DOHH2 (cell line): ENCODE measurements at regions not wholly inside any gene's neighbourhood (a gene's known extent, or its start where the extent isn't known, plus 50 kb on each side); places are given as distances from the start of the nearest gene placed in this dataset.
"Not testable (repeated sequence)": the region's sequence is repeated elsewhere in the genome, so short reads cannot be mapped to it uniquely, and the experiment has no call there.

Experiments used
- H3F3A ChIP-seq: fragments of 200-600 bp; sonication (generic), shearing (Covaris generic); 2 replicates; pipeline ENCODE4 v1.6.0; 2016; ENCODE audit warnings: antibody characterized with exemption, mild to moderate bottlenecking; ENCODE audit not compliant: control insufficient read depth, insufficient read depth
- H3K27ac ChIP-seq: fragments of 200-600 bp; sonication (generic); 2 replicates; pipeline ENCODE4 v1.5.1; 2014; ENCODE audit warnings: low read depth, mild to moderate bottlenecking, low read length, moderate library complexity
- H3K27me3 ChIP-seq: fragments of 200-600 bp; sonication (generic); 2 replicates; pipeline ENCODE4 v1.6.1; 2014; ENCODE audit warnings: mild to moderate bottlenecking, low read length, mixed read lengths; ENCODE audit not compliant: control insufficient read depth
- H3K36me3 ChIP-seq: fragments of 200-600 bp; sonication (generic); 2 replicates; pipeline ENCODE4 v1.6.1; 2014; ENCODE audit warnings: mild to moderate bottlenecking, low read length, moderate library complexity, mixed read lengths; ENCODE audit not compliant: control insufficient read depth
- H3K4me1 ChIP-seq: fragments of 200-600 bp; sonication (generic); 2 replicates; pipeline ENCODE4 v1.6.1; 2014; ENCODE audit warnings: mild to moderate bottlenecking, low read length, mixed read lengths; ENCODE audit not compliant: control insufficient read depth
- H3K4me2 ChIP-seq: fragments of 200-600 bp; sonication (generic); 2 replicates; pipeline ENCODE4 v1.6.0; 2014; ENCODE audit warnings: mild to moderate bottlenecking, low read length, moderate library complexity
- H3K4me3 ChIP-seq: fragments of 200-600 bp; sonication (generic); 2 replicates; pipeline ENCODE4 v1.5.1; 2014; ENCODE audit warnings: mild to moderate bottlenecking, low read length, mixed read lengths
- H3K79me2 ChIP-seq: fragments of 200-600 bp; sonication (generic); 2 replicates; pipeline ENCODE4 v1.6.1; 2014; ENCODE audit warnings: mild to moderate bottlenecking, low read length, mixed read lengths; ENCODE audit not compliant: control insufficient read depth
- H3K9me2 ChIP-seq: fragments of 200-600 bp; sonication (generic); replicated peaks from 2 replicates; pipeline ENCODE4 v1.6.1; 2014; ENCODE audit warnings: mild to moderate bottlenecking, low read length, mixed read lengths; ENCODE audit not compliant: control insufficient read depth
- H3K9me3 ChIP-seq: fragments of 200-600 bp; sonication (generic); 2 replicates; pipeline ENCODE4 v1.6.1; 2014; ENCODE audit warnings: antibody characterized with exemption, low read length, mixed read lengths; ENCODE audit not compliant: control insufficient read depth, insufficient read depth
- H4K20me1 ChIP-seq: fragments of 200-600 bp; sonication (generic); 2 replicates; pipeline ENCODE4 v1.6.0; 2014; ENCODE audit warnings: low read depth, mild to moderate bottlenecking, antibody characterized with exemption, low read length, moderate library complexity; ENCODE audit not compliant: control insufficient read depth, insufficient read depth
- EZH2phosphoT487 ChIP-seq: fragments of 200-600 bp; sonication (generic); IDR thresholded peaks from 2 replicates; pipeline ENCODE4 v1.6.1; 2017; ENCODE audit warnings: borderline replicate concordance, mild to moderate bottlenecking, antibody characterized with exemption, low read length, moderate library complexity, mixed read lengths
- TF ChIP-seq, protein P1 (sequence below): fragments of 200-600 bp; sonication (generic); IDR thresholded peaks from one replicate; pipeline ENCODE4 v1.5.1; 2014; ENCODE audit warnings: antibody characterized with exemption, mild to moderate bottlenecking, low read depth, low read length; ENCODE audit not compliant: poor library complexity, severe bottlenecking

- Histone ChIP-seq H3K79me2 (no peaks in the 10 kb centered on the region), H3K4me1 (no peaks in the 10 kb centered on the region), H4K20me1 (no peaks in the 10 kb centered on the region), H3K4me2 (no peak overlapping the region), H3K36me3 (no peaks in the 10 kb centered on the region), H3K9me3 (no peaks in the 10 kb centered on the region), H3K4me3 (no peak overlapping the region), H3K27me3 (peaks cover 12% of the 10 kb centered on the region), H3K9me2 (no peaks in the 10 kb centered on the region), H3F3A (no peaks in the 10 kb centered on the region), H3K27ac (no peak overlapping the region)
- TF ChIP-seq, protein P1, sequence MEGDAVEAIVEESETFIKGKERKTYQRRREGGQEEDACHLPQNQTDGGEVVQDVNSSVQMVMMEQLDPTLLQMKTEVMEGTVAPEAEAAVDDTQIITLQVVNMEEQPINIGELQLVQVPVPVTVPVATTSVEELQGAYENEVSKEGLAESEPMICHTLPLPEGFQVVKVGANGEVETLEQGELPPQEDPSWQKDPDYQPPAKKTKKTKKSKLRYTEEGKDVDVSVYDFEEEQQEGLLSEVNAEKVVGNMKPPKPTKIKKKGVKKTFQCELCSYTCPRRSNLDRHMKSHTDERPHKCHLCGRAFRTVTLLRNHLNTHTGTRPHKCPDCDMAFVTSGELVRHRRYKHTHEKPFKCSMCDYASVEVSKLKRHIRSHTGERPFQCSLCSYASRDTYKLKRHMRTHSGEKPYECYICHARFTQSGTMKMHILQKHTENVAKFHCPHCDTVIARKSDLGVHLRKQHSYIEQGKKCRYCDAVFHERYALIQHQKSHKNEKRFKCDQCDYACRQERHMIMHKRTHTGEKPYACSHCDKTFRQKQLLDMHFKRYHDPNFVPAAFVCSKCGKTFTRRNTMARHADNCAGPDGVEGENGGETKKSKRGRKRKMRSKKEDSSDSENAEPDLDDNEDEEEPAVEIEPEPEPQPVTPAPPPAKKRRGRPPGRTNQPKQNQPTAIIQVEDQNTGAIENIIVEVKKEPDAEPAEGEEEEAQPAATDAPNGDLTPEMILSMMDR: no peak
- TF ChIP-seq EZH2phosphoT487: no peak
Measured at GRCh38 chr1:43019226-43019625, 60.6 kb upstream of the SLC2A1 start.

DNA sequence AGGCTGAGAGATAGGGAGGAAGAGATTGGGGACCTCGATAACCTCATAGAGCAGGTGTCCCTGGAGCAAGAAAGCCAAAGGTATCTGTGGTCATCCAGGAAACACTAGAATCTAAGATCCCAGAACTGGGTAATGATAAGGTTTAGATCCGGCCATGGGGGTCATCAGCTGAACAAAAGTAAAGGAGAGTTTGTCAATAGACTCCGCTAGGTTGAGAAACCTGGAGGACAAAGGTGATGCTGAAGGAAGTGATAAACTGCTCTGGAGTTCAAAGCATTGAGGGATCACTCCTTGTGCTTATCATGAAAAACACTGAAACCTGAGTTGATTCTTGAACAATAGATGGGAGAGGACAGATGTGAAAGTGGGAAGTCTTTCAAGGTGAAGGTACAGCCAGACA is 59.5 kb upstream of the SLC2A1 start:
- H3K9me3 ChIP-seq: no peaks in the 10 kb centered on the region
- H3K9me2 ChIP-seq: no peaks in the 10 kb centered on the region
- H3K36me3 ChIP-seq: no peaks in the 10 kb centered on the region
- no peaks in the 10 kb centered on the region for H3F3A ChIP-seq
- no peaks in the 10 kb centered on the region for H3K79me2 ChIP-seq
- H3K4me2 ChIP-seq: no peak overlapping the region
- H4K20me1 ChIP-seq: no peaks in the 10 kb centered on the region
- no peak overlapping the region for H3K27ac ChIP-seq
- H3K4me1 ChIP-seq: no peaks in the 10 kb centered on the region
- TF ChIP-seq, protein P1: no peak
- peaks cover 12% of the 10 kb centered on the region for H3K27me3 ChIP-seq
- H3K4me3 ChIP-seq: no peak overlapping the region

DNA sequence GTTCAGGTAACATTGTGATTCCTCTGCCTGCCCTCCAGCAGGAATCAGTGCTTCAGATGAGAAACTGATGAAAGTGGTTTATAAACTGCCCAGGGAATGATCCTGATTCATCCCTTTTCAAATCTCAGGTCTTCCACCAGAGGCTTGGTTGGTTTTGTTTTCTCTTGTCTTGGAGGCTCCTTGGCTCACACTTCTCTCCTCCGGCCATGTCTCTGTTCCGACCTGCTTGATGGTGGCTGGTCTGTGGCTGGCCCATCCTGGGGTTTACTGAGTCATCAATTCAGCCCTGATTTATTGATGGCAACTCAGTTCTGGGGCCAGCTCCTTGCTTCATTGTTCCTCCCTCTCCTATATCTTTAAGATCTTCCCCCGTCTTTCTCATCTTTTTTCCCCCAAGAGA is 56.6 kb upstream of the SLC2A1 start:
- no peaks in the 10 kb centered on the region for H4K20me1 ChIP-seq
- TF ChIP-seq EZH2phosphoT487: no peak
- TF ChIP-seq, protein P1: no peak
- peaks cover 24% of the 10 kb centered on the region for H3K27me3 ChIP-seq
- no peaks in the 10 kb centered on the region for H3K79me2 ChIP-seq
- no peak overlapping the region for H3K27ac ChIP-seq
- H3K4me3 ChIP-seq: no peak overlapping the region
- no peaks in the 10 kb centered on the region for H3K9me2 ChIP-seq
- no peaks in the 10 kb centered on the region for H3K36me3 ChIP-seq
- no peaks in the 10 kb centered on the region for H3K9me3 ChIP-seq
- H3F3A ChIP-seq: no peaks in the 10 kb centered on the region
- H3K4me2 ChIP-seq: no peak overlapping the region
- H3K4me1 ChIP-seq: no peaks in the 10 kb centered on the region

DNA sequence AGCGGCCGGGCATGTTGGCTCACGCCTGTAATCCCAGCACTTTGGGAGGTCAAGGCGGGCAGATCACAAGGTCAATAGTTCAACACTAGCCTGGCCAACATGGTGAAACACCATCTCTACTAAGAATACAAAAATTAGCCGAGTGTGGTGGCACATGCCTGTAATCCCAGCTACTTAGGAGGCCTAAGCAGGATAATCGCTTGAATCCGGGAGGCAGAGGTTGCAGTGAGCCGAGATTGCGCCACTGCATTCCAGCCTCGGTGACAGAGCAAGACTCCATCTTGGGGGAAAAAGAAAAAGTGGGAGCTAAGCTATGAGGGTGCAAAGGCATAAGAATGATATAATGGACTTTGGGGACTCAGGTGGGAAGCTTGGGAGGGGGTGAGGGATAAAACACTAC is 55.9 kb upstream of the SLC2A1 start:
- H3K27me3 ChIP-seq: peaks cover 24% of the 10 kb centered on the region
- not testable (repeated sequence) for H3K4me2 ChIP-seq, H3K9me2 ChIP-seq, H4K20me1 ChIP-seq, H3K36me3 ChIP-seq, H3K79me2 ChIP-seq, H3K4me3 ChIP-seq, H3K27ac ChIP-seq, H3F3A ChIP-seq, H3K4me1 ChIP-seq, H3K9me3 ChIP-seq
